ENCODE measurements at regions not wholly inside any gene's neighbourhood (a gene's known extent, or its start where the extent isn't known, plus 50 kb on each side); places are given as distances from the start of the nearest gene placed in this dataset.

DNA sequence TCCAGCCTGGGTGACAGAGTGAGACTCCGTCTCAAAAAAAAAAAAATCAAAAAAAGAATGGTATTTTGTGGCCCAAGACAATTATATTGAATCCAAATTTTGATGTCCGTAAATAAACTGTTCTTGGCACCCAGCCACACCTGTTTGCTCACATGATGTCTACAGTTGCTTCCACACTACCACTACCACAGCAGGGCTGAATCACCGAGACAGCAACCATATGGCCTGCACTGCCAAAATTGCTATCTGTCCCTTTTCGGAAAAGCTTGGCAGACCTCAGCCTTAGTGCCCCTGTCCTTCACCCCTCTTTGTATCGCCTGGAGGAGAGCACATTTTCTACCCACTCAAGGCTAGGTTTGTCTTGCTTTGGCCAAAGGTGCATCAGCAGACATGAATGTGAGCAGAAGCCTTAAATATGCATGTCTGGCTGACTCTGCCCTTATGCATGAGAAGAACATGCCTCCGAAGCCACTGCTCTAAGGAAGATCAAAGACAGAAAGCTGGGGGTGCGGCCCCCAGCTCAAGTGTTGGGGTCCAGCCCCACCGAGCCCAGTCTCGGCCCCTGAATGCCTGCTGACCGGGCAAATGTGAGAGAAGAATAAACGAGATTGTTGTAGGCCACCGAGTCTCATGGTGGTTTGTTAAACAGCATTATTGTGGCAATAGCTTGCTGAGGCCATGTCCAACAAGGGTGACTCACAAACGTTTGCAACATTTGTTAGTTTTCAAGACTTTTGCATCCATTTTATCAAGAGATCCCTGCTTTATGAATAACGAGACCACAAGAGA lies 108.1 kb downstream of the TPRA1 start:
- H3K36me3 ChIP-seq, result no peaks in the 10 kb centered on the region
- H3K27me3 ChIP-seq, result no peaks in the 10 kb centered on the region
- no peak overlapping the region for H3K4me3 ChIP-seq
- DNase-seq, result no peak
- intact Hi-C loops (cut with DNase I; ENCODE audit: low total_unique reads) (no loop called here), in situ Hi-C loops (cut with MboI; ENCODE audit: low pct_ligation_motif_present in 1 of 4, low pct_unique_long_range_greater_than_20kb in 1 of 4, low sequenced_read_pairs in 3 of 4) (no loop called here)
- TF ChIP-seq, protein P1, sequence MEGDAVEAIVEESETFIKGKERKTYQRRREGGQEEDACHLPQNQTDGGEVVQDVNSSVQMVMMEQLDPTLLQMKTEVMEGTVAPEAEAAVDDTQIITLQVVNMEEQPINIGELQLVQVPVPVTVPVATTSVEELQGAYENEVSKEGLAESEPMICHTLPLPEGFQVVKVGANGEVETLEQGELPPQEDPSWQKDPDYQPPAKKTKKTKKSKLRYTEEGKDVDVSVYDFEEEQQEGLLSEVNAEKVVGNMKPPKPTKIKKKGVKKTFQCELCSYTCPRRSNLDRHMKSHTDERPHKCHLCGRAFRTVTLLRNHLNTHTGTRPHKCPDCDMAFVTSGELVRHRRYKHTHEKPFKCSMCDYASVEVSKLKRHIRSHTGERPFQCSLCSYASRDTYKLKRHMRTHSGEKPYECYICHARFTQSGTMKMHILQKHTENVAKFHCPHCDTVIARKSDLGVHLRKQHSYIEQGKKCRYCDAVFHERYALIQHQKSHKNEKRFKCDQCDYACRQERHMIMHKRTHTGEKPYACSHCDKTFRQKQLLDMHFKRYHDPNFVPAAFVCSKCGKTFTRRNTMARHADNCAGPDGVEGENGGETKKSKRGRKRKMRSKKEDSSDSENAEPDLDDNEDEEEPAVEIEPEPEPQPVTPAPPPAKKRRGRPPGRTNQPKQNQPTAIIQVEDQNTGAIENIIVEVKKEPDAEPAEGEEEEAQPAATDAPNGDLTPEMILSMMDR (IDR thresholded peaks at IDR 0.05), result no peak
- TF ChIP-seq POLR2AphosphoS5 (IDR thresholded peaks at IDR 0.05), result no peak
- no peak for TF ChIP-seq POLR2A (IDR thresholded peaks at IDR 0.05)
- no peak for TF ChIP-seq EP300 (IDR thresholded peaks at IDR 0.05; ENCODE audit: low read depth)
- no peak overlapping the region for H3K27ac ChIP-seq
- H3K4me1 ChIP-seq, result no peaks in the 10 kb centered on the region
- H3K9me3 ChIP-seq, result no peaks in the 10 kb centered on the region
- WGBS, 2 donors (ENCODE audit: low coverage in 1 of 2), result 82 to 91% methylated on average over 3 to 14 of the region's 14 CpGs

DNA sequence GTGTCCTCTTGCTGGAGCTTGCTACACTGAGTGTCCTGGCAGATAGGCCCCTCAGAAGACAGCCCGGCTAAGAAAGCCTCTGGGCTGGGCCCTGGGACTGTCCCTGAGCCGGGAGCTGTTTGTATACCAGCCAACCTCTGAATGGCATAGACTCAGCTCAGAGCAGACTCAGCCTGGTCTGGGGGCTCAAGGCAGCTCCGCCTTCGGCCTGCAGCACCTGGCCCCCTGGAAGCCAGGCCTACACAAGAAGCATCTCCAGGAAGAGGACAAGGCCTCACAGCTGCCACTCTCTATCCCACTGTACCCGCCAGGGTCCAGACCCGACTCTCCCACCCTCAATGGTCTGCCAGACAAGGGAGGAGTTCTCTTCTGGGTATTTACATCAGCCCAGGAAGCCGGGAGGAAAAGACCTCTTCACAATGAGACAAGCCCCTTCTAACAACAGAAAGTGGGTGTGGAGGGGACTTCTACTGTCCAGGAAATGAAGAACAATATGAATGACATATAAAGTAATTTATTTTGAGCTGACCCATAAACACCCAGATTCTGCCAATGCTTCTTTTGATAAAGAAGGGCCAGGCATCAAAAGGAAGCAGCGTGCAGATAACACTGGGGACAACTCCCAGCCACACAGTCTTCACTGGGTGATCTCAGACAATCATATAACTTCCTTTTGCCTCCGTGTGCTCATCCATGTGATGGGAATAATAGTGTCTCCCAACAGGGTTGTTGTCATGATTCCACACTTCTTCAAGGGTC lies 110.2 kb downstream of the TPRA1 start:
- no peaks in the 10 kb centered on the region for H3K36me3 ChIP-seq
- in situ Hi-C loops (cut with MboI; ENCODE audit: low pct_ligation_motif_present in 1 of 4, low pct_unique_long_range_greater_than_20kb in 1 of 4, low sequenced_read_pairs in 3 of 4), result no loop called here
- no peak overlapping the region for H3K4me3 ChIP-seq
- no peaks in the 10 kb centered on the region for H3K27me3 ChIP-seq
- TF ChIP-seq, protein P1 (IDR thresholded peaks at IDR 0.05), result no peak
- TF ChIP-seq POLR2AphosphoS5 (IDR thresholded peaks at IDR 0.05) (no peak), POLR2A (IDR thresholded peaks at IDR 0.05) (no peak), EP300 (IDR thresholded peaks at IDR 0.05; ENCODE audit: low read depth) (no peak)
- no peaks in the 10 kb centered on the region for H3K9me3 ChIP-seq
- H3K27ac ChIP-seq, result no peak overlapping the region
- intact Hi-C loops (cut with DNase I; ENCODE audit: low total_unique reads), result no loop called here
- H3K4me1 ChIP-seq, result no peaks in the 10 kb centered on the region
- DNase-seq, result no peak
- 82% methylated on average over 9 of the region's 9 CpGs; no CpG with 5 or more reads in 1 of the 2 donors for WGBS, 2 donors (ENCODE audit: low coverage in 1 of 2)

DNA sequence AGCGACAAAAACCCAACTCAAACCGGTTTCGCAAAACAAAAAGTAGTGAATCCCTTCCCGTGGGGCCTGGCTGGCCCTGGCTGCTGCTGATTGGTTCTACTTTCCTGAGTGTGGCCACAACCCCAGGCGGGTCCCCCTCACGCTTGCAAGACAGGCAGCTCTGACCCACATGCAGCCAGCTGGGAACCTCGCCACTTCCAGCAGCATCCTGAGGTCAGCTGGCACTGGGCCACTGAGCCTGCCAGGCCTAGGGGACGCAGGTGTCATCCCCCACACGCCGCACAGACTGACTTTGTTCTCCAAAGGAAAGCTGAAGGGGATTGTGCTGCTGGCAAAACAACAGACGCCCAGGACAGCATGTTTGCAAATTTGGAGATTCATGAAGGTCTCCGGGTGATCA lies 111.1 kb downstream of the TPRA1 start:
- Histone ChIP-seq H3K36me3 (no peaks in the 10 kb centered on the region), H3K9me3 (no peaks in the 10 kb centered on the region), H3K27me3 (no peaks in the 10 kb centered on the region), H3K4me1 (no peaks in the 10 kb centered on the region), H3K27ac (no peak overlapping the region), H3K4me3 (no peak overlapping the region)
- in situ Hi-C loops (cut with MboI; ENCODE audit: low pct_ligation_motif_present in 1 of 4, low pct_unique_long_range_greater_than_20kb in 1 of 4, low sequenced_read_pairs in 3 of 4), result no loop called here
- DNase-seq, result no peak
- WGBS, 2 donors (ENCODE audit: low coverage in 1 of 2), result 76 to 86% methylated on average over 1 to 10 of the region's 12 CpGs
- TF ChIP-seq POLR2A (IDR thresholded peaks at IDR 0.05), result no peak
- no peak for TF ChIP-seq POLR2AphosphoS5 (IDR thresholded peaks at IDR 0.05)
- TF ChIP-seq EP300 (IDR thresholded peaks at IDR 0.05; ENCODE audit: low read depth), result no peak
- TF ChIP-seq, protein P1 (IDR thresholded peaks at IDR 0.05), result no peak
- intact Hi-C loops (cut with DNase I; ENCODE audit: low total_unique reads), result no loop called here

DNA sequence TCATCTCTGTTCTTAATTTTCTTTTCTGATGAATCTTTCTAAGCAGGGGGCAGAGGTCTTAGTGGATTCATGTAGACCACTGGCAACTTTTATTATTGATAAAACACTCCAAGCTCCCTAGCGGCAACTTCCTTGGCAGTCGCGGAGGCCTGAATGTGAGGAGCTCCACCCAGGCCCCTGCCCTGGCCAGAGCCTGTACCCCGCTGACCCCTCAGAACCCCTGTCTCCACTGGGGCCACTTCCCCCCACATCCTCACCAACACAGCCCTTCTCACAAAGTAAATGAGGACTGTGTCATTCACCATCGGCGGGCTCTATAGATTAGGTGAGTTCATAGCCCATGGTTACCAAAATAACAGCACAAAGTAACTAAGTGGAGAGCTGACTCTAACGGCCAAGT lies 111.6 kb downstream of the TPRA1 start:
- in situ Hi-C loops (cut with MboI; ENCODE audit: low pct_ligation_motif_present in 1 of 4, low pct_unique_long_range_greater_than_20kb in 1 of 4, low sequenced_read_pairs in 3 of 4), result no loop called here
- no peaks in the 10 kb centered on the region for H3K36me3 ChIP-seq
- WGBS, 2 donors (ENCODE audit: low coverage in 1 of 2), result 60 to 91% methylated on average over 1 to 7 of the region's 7 CpGs

More for the DNA sequence above, 111.6 kb downstream of the TPRA1 start:
- DNase-seq, result no peak
- no peaks in the 10 kb centered on the region for H3K4me1 ChIP-seq
- TF ChIP-seq EP300 (IDR thresholded peaks at IDR 0.05; ENCODE audit: low read depth) (no peak), POLR2AphosphoS5 (IDR thresholded peaks at IDR 0.05) (no peak), POLR2A (IDR thresholded peaks at IDR 0.05) (no peak)
- TF ChIP-seq, protein P1 (IDR thresholded peaks at IDR 0.05), result no peak
- intact Hi-C loops (cut with DNase I; ENCODE audit: low total_unique reads), result no loop called here
- no peaks in the 10 kb centered on the region for H3K27me3 ChIP-seq
- no peaks in the 10 kb centered on the region for H3K9me3 ChIP-seq
- H3K27ac ChIP-seq, result no peak overlapping the region
- no peak overlapping the region for H3K4me3 ChIP-seq
